GM19324 (cell line): ENCODE measurements at regions not wholly inside any gene's neighbourhood (a gene's known extent, or its start where the extent isn't known, plus 50 kb on each side); places are given as distances from the start of the nearest gene placed in this dataset.

Source experiments
- ATAC-seq: cut with Tn5 transposase; IDR thresholded peaks from one replicate; pipeline ENCODE4 v1.9.1; 2021; ENCODE audit warnings: mild to moderate bottlenecking, moderate library complexity; ENCODE audit not compliant: unreplicated experiment, low FRiP score

DNA sequence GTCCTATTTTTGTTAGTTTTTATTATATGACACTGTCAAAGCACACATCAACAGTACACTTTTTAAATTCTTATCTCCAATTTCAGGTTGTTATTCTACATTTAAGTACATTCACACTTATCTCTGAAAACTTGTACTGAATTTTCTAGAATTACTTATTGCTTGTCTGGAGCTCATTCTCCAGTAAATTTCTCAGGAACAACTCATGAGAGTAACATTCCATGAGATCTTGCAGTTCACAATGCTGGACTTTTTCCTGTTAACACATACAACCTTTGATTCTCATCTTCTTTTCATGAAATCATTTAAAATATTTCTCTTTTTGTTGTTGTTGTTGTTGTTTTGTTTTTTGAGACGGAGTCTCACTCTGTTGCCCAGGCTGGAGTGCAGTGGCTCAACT lies 320.9 kb upstream of the CAMK1G start:
- no peak for ATAC-seq

DNA sequence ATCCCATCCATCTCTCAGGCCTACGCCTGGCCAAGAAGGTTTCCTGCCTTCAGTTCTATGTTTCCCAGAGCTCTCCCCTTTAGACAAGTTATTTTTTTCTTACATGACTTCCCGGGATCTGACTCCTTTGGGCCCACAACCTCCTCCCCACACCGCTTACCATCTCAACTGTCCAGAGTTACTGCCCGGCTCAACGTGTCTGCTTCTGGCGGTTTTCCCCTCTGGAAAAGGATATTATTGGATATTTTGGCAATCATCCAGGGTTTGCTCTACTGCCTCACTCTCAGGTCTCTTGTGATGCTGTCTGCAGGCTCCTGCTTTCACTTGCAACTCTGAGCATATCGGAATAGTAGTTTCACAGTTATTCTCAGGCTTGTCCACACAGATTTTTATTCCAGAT lies 318.2 kb upstream of the CAMK1G start:
- no peak for ATAC-seq

DNA sequence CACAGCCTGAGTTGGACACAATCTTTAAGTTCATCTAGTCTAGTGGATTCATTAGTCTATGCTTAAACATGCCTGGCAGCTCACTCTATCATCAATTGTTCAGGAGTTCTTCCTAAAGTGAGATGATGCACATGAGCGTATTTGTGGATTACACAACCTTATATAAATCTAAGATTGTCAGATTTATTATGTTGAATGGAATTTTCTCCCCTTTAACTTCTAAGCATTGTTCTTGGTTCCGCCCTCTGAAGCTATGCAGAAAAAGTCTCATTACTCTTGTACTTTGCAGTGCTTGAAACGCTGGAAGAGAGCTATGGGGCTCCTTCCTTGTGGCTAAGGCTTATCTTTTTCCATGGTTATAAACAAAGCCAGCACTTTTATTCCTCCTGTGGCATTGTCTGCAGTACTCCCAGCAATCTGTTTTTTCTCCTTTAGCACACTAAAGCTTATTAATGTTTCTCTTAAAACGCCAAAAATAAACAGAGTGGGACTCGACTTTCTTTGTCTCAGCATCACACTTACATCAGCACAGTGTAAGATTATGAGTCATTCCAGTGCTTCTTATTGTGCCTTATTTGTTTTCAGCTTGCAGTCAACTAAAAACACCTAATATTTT lies 316.8 kb upstream of the CAMK1G start:
- no peak for ATAC-seq

DNA sequence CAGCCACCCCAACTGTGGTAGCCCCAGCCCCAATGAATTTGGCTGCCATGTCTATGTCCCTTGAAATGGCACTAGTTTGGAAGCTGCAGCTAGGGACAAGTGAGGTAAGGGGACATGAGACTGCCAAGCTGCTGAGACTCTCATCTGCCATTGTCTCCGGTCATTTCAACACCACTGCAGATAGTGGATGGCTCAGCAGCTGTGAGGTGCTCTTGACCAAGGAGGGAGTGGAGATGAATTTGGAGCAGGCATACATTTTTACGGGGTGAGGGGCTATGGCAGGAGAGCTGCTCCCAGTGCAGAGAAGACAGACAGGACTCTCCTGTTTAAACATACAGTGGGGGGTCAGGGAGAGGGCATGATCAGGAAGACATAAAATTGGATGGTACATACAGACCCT lies 315.5 kb upstream of the CAMK1G start:
- no peak for ATAC-seq

DNA sequence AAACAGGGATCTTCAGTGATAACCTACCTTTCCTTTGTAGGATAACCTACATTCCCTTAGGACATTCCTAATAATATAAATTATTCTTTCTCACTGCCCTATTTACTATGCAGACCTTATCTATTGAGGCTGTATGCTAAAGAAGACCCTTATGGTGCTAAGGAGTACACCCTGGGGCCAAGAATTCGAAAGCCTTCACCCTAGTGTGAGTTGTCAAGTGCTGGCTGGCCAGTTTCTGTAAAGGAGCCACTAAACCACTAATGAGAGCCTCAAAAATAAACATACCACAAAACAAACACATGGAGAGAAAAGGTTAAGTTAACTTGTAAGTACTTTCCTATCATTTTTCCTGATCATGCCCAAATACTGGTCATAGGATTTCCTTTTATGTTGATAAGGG lies 315.0 kb upstream of the CAMK1G start:
- ATAC-seq, result no peak

DNA sequence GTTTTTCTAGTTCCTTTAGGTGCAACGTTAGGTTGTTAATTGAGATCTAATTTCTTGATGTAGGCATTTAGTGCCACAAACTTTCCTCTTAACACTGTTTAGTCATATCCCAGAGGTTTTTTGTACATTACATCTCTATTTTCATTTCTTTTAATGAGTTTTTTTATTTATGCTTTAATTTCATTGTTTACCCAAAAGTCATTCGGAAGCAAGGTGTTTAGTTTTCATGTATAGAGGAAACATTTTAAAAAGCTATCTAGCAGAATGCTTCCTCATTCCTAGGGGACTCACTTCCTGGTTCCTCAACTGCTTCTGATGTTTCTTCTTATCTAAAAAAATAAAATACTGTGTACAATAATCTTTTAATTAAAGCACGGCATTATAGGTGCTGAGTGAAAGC lies 307.2 kb upstream of the CAMK1G start:
- ATAC-seq, result no peak

DNA sequence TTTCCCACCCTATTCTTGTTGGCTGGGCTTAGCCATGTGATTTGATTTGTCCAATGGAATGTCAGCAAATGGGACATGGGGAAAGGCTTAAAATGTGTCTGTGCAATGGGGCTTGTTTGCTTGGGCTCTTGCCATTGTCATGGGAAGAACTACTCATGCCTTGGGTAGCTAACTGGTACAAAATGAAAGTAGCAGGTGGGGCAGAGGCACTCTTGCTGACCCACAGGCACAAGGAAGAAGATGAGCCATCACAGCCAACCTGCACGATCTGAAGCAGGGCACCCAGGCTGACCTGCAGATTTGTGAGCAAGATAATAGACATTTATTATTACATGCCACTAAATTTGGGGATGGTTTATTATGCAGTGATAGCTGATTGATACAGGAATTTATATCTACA lies 305.9 kb upstream of the CAMK1G start:
- ATAC-seq, result no peak

DNA sequence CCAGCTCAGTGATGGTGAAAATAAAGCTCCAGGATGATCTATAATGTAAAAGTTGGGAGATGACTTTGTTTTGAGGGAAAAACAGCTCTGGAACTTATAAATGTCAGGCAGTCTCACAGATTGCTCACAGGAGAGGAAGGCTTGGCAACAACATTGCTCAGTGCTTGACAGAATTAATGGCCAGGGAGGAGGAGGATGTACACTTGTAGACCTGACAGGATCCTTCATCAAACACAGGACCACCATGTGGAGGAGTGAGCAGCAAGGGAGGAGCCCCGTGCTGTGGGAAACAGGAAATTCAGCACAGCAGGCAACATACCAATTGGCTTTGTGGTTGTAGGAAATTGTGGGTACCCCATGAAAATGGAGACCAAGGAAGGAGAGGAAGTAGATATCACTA lies 291.8 kb upstream of the CAMK1G start:
- ATAC-seq, result no peak

DNA sequence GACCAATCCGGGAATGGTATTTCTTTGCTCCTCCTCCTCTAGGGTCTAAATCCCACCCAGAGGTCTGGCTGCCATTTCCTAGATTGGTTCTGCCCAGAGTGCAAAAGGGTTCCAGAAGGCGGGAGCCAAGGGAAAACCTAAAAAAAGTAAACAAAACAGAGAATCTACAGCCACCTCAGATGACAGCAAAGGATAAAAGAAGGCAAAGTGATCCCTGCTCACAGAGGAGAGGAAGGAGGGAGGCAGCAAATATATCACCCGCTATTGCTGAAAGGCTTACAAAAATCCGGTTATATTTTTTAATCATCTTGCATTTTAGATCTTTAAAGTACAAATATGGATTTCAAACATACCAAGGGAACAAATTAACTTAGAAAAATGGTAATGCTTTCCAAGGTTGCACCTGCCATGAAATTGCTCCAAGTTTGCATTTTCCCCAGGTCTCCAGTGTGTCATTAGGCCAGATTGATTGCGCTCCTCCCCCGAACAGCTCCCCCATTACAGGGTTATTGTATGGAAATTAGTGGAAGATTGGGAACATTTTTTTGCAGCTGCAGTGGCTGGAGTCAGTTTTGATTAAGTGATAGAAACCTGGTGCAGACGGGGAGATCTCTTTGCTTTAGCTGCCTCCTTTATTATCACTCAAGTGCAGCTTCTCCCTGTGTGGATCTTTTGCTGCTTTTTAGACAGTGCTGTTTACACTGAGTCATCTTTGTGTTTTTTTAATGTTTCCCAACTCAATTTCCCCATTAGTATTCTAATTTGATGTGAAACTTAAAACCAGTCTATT lies 280.5 kb upstream of the CAMK1G start:
- no peak for ATAC-seq

DNA sequence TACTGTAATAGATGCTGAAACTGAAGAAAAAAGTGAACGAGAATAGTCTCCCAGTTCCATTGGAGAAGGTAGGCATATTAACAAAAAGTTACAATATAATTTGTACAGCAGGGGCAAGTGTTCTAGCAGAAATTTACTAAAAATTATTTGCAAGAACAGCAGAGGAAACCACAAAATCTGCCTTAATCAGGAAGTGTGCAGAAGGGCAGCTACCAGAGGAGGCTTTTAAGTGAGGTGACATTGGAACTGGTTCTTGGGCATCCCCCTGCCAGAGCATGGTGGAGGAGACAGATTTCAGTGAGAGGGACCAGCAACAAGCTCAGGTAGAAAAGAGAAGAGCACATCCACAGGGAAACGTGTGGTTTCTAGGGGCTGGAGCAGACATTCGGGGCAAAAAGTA lies 279.3 kb upstream of the CAMK1G start:
- ATAC-seq, result no peak

DNA sequence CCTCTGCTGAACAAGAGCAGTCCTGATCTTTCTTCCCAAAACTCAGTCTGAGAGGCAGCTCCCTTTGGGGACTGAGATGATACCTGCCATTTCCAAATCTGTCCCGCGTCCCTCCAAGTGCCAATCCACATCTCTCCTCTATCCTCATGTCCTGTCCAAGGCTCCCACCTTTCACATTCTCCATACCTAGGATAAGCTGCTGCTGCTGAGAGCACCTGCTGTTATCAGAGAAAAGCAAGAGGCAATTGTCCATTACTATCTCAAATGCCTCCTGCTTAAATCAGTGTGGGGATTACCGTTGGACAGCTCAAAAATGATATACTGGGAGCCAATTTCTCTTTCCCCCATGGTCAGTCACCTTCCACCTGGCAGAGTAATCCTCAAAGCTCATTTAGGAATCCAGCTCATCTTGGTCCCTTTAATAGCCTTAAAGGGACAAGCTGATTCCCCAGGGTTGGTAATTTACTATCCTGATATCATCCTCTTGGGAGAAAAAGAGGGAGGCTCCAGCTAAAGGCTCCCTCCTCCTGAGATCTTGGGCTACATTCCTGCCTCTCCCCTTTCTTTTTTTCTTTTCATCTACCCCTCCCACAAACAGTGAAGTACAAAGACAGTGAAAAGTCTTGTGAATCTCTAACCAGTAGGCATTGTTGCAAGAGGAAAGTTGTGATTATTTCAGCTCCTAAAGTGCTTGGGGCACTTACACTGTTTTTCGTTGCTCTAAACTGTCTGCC lies 278.1 kb upstream of the CAMK1G start:
- no peak for ATAC-seq

DNA sequence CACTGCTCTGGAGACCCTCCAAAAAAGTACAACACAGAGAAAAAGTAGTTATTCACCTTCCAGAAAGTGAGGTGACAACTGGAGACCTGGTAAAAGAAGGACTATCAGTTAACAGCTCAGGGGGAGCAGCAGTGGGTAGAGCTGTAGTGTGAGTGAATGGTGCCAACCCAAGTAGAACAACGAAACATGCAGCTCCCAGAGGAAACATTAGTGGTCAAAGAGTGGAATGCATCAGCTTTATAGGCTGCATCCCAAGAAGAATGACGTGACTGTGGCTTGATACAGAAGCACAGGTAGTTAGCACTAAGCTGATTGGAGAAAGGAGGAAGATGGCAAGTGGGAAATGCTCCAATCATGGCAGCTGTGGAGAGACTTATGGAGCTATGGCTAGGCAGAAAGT lies 275.7 kb upstream of the CAMK1G start:
- ATAC-seq, result no peak

DNA sequence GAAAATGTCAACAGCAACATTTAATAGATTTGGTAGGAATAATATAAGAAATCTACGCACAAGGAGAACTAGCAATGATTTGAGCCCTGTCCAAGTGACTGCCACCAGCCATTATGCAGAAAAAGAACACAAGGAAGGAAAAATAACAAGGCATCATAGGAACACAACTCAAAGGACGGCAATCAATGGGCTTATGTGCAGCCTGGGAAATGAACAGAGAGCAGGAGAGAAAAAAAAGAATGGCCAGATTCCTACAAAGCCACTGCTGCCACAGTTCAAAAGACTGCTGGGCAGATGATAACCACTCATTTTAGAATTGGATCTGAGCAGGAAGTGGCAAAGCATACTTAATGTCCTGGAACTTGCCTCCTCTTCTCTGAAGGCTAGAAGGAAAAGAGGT lies 274.3 kb upstream of the CAMK1G start:
- ATAC-seq, result no peak

DNA sequence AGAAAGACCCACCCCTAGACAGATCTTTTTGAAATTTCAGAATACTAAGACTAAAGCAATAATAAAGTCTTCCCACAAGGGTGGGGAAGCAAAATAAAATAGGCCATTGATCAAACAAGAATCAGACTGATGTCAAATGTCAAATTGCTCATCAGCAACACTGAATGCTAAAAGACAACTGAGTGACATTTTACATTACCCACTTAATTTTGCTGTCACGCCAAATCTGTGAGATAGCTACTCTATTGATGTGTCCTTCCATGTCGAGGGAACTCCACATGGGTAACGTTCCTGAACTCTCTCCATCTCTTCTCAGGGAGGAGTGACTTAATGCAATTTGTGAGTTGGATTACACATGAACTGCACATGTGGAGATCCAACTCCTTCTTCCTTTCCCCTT lies 271.7 kb upstream of the CAMK1G start:
- ATAC-seq, result no peak

DNA sequence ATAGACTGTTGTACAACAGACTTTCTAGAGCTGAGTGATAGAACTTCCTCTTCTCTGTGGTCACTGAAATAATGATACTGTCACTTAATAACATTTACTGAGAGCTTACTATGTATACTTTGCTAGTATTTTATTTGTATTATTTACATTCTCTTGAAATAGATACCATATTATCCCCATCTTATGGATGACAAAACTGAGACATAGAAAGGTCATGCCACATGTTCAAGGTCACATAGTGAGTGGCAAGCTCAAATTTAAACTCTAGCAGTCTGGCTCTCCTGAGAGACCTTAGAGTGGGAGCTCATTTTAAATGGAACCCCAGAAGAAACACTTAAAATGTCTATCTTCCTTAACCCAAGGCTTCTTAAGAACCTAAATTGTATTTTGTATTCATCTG lies 266.6 kb upstream of the CAMK1G start:
- no peak for ATAC-seq

DNA sequence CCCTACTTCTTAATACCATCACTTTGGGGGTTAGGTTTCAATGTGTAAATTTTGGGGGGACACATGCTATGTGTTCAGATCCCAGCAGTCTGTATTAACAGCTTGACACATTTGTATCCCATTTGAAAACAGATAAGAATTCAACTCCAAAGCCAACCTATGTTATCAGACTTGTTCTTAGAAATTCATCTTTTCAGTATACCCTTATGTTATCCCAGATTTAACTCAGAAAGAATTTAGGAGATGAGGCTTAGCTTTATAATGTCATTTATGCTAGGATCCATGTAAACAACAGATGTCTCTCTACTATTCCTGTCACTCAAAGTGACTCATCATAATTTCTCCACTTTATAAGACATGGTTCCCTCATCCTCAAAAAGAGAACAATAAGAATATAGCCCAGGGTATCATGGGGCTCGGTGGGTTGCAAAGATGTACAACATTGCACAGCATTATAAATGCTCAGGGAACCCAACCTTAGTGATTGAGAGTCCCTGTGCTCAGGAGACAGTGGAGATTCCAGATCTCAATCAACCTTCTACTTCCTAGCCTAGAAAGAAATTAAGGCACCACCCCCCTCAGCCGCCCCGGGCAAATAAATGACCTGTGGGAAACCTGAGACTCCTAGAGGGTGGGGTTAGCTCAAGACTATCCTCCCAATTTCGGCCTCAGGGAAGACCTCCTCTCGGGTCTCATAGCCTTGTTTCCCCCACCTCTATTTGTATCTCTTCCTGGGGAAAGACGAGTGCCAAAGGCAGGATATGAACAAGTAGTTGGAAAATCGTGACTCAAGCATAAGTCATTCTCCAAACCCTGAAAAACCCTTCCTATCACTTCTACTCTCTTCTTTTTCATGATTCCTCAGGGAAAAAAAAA lies 265.1 kb upstream of the CAMK1G start:
- no peak for ATAC-seq

DNA sequence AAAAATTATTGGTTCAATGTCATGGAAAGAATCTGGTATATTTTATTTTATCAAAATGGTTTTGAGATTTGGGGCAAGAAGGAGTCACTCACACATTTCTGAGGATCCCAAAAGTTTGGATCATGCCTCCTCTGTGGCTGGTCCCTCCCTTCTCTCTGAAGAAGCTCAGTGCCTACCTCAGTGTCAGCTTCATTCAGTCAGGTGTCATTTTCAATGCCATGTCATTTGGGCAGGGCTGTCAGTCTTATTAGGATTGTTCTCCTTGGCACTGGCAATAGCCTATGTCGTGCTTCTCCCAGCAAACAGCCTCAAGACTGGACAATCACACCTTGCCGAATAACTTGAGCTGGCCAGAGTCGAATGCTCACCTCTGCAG lies 264.5 kb upstream of the CAMK1G start:
- no peak for ATAC-seq

DNA sequence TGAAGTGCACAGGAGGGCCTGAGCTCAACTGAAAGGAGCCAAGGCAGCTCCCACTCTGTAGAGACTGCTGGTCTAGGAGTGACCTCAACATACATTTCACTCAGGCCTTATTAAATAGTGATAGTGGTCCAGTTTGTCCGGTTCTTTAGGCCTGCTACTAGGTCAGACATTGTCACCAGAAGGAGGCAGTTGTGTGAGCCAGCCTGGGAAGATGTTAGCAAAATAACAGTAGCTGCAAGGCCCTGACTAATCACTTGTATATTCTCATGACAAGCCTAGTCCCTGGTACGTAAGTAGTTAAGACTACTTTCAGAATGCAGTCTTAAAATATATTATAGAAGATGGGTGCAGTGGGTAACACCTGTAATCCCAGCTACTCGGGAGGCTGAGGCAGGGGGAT lies 264.0 kb upstream of the CAMK1G start:
- ATAC-seq, result no peak

DNA sequence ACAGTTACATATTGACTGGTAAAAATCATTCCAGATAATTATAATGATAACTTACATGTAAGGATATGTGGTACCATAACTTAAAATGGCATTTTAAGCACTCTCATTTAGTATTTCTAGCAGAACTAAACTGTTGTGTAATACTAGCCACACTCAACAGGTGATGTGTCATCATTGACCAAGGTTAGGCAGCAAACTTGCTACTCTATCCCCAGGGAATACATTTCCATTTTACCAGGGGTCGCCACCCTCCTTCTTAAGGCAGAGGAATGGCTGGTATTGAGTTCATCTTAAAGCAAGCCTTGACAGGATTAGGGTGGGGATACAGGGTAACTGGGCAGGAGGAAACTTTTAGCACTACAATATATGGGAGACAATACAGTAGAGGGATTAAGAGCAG lies 259.8 kb upstream of the CAMK1G start:
- no peak for ATAC-seq

DNA sequence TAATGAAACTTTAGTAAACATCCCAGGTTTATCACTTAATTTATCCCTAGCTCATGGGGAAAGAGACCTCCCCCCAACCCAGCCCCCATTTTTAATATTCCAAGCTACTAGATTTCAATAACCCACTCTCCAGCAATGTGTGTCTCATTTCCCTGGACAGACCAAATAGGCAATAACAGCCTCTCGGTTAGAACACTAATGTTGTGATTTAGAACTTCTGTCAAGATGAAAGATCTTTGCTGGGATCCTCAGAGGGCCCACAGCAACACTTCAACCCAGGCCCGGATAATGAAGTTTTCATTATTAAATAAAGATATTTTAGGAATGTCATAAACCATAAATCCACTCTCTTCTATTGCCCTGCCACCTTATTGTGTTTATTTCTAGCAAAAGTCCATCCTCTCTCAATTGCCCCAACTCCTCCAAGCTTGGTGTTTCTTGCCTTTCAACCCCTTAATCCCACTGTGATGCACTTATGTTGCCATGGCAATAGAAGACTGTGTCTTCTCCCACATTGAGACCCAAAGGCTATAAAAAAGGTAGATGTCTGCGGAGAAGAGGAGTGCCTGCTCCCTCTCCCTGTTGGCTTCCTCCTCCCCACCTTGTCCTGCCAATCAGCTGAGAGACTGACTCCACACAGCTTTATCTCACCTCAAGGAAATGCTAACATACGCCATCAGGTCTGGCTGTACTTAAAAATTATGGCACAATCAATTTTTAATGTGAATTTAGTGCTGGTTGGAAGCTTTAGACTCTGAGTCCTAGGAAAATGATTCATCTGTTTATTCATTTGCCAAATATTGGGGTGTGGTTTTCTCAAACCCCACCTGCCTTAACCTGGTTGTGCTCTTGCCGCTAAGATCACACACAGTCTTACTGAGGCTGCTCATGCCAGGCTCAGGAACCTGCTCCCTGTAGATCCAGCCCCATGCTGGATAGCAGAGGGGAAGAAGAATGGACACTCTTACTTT lies 258.3 kb upstream of the CAMK1G start:
- ATAC-seq, result no peak
